ENCODE measurements at regions not wholly inside any gene's neighbourhood (a gene's known extent, or its start where the extent isn't known, plus 50 kb on each side); places are given as distances from the start of the nearest gene placed in this dataset.

DNA sequence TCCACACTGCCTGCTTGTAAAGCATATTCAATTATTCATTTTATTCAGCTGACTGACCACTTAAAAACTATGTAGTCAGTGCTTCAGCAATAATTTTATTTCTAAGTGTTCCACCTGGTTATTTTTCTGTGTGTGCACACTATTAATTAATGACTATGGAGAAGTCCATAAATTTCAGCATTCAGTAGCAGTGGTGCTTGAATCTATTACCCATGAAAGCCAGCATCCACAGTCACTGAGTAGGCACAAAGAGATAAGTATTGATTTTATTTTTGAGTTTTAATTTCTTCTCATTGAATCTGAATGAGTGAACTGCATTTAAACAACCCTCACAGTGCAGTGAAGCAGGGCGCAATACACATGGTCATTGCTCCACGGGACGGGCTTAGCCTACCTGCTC is 643.1 kb downstream of the GALC start:
- no peaks in the 10 kb centered on the region for H3K9me3 Mint-ChIP-seq (ENCODE audit: unreplicated experiment)
- H3K27ac Mint-ChIP-seq (ENCODE audit: unreplicated experiment): no peak overlapping the region
- TF ChIP-seq, protein P1, sequence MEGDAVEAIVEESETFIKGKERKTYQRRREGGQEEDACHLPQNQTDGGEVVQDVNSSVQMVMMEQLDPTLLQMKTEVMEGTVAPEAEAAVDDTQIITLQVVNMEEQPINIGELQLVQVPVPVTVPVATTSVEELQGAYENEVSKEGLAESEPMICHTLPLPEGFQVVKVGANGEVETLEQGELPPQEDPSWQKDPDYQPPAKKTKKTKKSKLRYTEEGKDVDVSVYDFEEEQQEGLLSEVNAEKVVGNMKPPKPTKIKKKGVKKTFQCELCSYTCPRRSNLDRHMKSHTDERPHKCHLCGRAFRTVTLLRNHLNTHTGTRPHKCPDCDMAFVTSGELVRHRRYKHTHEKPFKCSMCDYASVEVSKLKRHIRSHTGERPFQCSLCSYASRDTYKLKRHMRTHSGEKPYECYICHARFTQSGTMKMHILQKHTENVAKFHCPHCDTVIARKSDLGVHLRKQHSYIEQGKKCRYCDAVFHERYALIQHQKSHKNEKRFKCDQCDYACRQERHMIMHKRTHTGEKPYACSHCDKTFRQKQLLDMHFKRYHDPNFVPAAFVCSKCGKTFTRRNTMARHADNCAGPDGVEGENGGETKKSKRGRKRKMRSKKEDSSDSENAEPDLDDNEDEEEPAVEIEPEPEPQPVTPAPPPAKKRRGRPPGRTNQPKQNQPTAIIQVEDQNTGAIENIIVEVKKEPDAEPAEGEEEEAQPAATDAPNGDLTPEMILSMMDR (IDR thresholded peaks at IDR 0.05; ENCODE audit: unreplicated experiment): no peak
- DNase-seq (ENCODE audit: low spot score): no peak
- H3K4me3 Mint-ChIP-seq (ENCODE audit: unreplicated experiment): no peak overlapping the region
- H3K27me3 Mint-ChIP-seq (ENCODE audit: unreplicated experiment): no peaks in the 10 kb centered on the region
- no peaks in the 10 kb centered on the region for H3K36me3 Mint-ChIP-seq (ENCODE audit: low read depth, unreplicated experiment)
- H3K4me1 Mint-ChIP-seq (ENCODE audit: unreplicated experiment): no peaks in the 10 kb centered on the region

DNA sequence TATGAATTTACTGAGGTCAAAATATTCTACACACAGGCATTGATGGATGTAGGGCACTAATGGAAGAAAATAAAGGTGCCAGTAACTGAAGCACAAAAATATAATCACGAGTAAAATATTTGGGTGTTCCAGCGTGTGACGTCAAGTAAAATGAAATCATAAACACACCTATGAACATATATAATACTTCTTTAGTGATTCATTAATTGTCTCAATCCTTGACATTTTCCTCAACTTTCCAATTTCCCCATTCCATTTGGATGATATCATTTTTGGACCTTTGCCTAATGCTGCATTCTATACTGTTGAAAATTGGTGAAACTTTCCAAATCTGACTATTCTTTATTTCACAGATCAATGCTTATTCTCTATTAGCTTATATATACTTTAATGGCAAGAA is 649.3 kb downstream of the GALC start:
- DNase-seq (ENCODE audit: low spot score): no peak
- H3K27me3 Mint-ChIP-seq (ENCODE audit: unreplicated experiment): peaks cover 1% of the 10 kb centered on the region

DNA sequence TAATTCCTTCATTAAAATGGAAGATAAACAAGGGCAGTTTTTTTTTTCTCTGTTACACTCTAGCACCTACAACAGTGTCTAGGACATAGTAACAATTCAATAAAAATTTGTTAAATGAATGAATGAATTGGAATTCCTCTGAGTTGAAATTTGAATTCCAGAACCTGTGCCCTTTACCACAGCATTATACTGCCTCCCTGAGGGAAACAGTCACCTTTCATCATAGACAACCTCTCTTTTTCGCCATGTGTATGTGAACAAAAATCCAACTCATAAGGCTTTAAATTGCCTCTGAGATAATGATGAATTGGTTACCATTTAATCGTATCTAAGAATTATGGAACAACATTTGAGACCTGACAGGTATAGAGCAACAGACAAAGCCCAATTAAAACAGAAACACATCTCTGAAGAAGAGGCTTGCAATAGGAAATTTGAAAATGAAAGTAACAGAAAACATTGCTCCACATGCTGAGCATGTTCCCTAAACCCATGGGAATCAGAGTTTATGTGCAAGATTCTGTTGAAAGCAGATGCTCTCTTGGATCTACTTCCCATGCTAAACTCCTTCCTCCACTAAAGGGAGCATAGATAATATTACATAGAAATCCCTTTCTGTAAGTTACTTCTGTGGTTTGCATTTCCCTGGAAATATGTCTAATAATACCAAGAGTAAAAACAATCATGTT is 657.8 kb downstream of the GALC start:
- no peaks in the 10 kb centered on the region for H3K4me1 Mint-ChIP-seq (ENCODE audit: unreplicated experiment)
- TF ChIP-seq, protein P1 (IDR thresholded peaks at IDR 0.05; ENCODE audit: unreplicated experiment): no peak
- H3K4me3 Mint-ChIP-seq (ENCODE audit: unreplicated experiment): no peak overlapping the region
- H3K27me3 Mint-ChIP-seq (ENCODE audit: unreplicated experiment): no peaks in the 10 kb centered on the region
- DNase-seq (ENCODE audit: low spot score): no peak
- no peaks in the 10 kb centered on the region for H3K9me3 Mint-ChIP-seq (ENCODE audit: unreplicated experiment)
- no peak overlapping the region for H3K27ac Mint-ChIP-seq (ENCODE audit: unreplicated experiment)
- H3K36me3 Mint-ChIP-seq (ENCODE audit: low read depth, unreplicated experiment): no peaks in the 10 kb centered on the region

More for the DNA sequence above, 649.3 kb downstream of the GALC start:
- no peak overlapping the region for H3K27ac Mint-ChIP-seq (ENCODE audit: unreplicated experiment)
- TF ChIP-seq, protein P1 (IDR thresholded peaks at IDR 0.05; ENCODE audit: unreplicated experiment): no peak
- H3K9me3 Mint-ChIP-seq (ENCODE audit: unreplicated experiment): no peaks in the 10 kb centered on the region
- H3K4me3 Mint-ChIP-seq (ENCODE audit: unreplicated experiment): no peak overlapping the region
- H3K4me1 Mint-ChIP-seq (ENCODE audit: unreplicated experiment): no peaks in the 10 kb centered on the region
- no peaks in the 10 kb centered on the region for H3K36me3 Mint-ChIP-seq (ENCODE audit: low read depth, unreplicated experiment)

DNA sequence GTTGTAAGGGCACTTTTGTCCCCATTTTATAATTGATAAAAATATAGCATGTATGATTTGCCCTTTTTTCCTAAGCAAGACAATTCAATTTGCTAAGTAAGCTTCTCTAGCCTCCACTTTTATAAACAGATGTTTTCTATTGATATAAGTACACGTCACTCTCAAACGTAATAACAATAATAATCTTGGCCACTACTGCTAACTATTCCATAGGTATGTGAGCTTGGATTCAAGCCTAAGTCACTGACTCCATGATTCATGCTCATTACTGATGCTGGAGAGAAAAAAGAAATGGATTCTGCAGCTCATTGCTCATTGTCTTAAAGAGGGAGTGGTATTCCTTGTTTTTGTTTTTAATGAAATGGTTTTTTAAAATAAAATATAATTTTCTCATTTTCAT is 661.0 kb downstream of the GALC start:
- H3K4me1 Mint-ChIP-seq (ENCODE audit: unreplicated experiment): no peaks in the 10 kb centered on the region
- DNase-seq (ENCODE audit: low spot score): no peak
- H3K36me3 Mint-ChIP-seq (ENCODE audit: low read depth, unreplicated experiment): no peaks in the 10 kb centered on the region
- H3K27me3 Mint-ChIP-seq (ENCODE audit: unreplicated experiment): no peaks in the 10 kb centered on the region
- H3K27ac Mint-ChIP-seq (ENCODE audit: unreplicated experiment): no peak overlapping the region
- H3K9me3 Mint-ChIP-seq (ENCODE audit: unreplicated experiment): no peaks in the 10 kb centered on the region
- H3K4me3 Mint-ChIP-seq (ENCODE audit: unreplicated experiment): no peak overlapping the region
- TF ChIP-seq, protein P1 (IDR thresholded peaks at IDR 0.05; ENCODE audit: unreplicated experiment): no peak

DNA sequence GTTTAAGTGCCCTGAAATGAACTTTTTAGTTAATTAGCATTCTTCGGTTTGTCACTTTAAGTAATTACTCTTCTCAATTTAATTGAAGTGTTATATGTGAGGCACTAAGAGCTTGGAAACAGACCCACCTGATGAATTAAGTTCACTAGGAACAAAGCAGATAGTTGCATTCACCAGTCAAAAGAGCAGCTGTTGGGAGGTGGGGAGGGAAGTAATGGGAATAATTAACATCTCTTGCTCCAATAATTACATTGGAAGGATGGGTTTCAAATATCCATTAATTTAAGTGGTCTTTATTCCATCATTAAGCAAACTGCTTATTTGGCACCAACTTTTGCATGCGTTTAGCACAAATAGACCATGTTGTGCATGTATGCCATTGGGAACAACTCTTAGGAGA is 667.2 kb downstream of the GALC start:
- DNase-seq (ENCODE audit: low spot score): no peak
- Mint-ChIP-seq H3K9me3 (ENCODE audit: unreplicated experiment) (no peaks in the 10 kb centered on the region), H3K36me3 (ENCODE audit: low read depth, unreplicated experiment) (no peaks in the 10 kb centered on the region), H3K27ac (ENCODE audit: unreplicated experiment) (no peak overlapping the region), H3K4me3 (ENCODE audit: unreplicated experiment) (no peak overlapping the region), H3K4me1 (ENCODE audit: unreplicated experiment) (no peaks in the 10 kb centered on the region), H3K27me3 (ENCODE audit: unreplicated experiment) (no peaks in the 10 kb centered on the region)
- TF ChIP-seq, protein P1 (IDR thresholded peaks at IDR 0.05; ENCODE audit: unreplicated experiment): no peak
